ENCODE measurements at regions not wholly inside any gene's neighbourhood (a gene's known extent, or its start where the extent isn't known, plus 50 kb on each side); places are given as distances from the start of the nearest gene placed in this dataset.

GRCh38 chr4:160592258-160592657 is 1489.4 kb downstream of the RAPGEF2 start:
- TF ChIP-seq, protein P1, sequence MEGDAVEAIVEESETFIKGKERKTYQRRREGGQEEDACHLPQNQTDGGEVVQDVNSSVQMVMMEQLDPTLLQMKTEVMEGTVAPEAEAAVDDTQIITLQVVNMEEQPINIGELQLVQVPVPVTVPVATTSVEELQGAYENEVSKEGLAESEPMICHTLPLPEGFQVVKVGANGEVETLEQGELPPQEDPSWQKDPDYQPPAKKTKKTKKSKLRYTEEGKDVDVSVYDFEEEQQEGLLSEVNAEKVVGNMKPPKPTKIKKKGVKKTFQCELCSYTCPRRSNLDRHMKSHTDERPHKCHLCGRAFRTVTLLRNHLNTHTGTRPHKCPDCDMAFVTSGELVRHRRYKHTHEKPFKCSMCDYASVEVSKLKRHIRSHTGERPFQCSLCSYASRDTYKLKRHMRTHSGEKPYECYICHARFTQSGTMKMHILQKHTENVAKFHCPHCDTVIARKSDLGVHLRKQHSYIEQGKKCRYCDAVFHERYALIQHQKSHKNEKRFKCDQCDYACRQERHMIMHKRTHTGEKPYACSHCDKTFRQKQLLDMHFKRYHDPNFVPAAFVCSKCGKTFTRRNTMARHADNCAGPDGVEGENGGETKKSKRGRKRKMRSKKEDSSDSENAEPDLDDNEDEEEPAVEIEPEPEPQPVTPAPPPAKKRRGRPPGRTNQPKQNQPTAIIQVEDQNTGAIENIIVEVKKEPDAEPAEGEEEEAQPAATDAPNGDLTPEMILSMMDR (IDR thresholded peaks at IDR 0.05), result no peak

GRCh38 chr4:160595646-160596045 is 1492.8 kb downstream of the RAPGEF2 start:
- TF ChIP-seq, protein P1 (IDR thresholded peaks at IDR 0.05), result no peak

GRCh38 chr4:160604541-160604940 is 1501.7 kb downstream of the RAPGEF2 start:
- TF ChIP-seq, protein P1 (IDR thresholded peaks at IDR 0.05), result no peak

GRCh38 chr4:160611181-160611580 is 1508.3 kb downstream of the RAPGEF2 start:
- TF ChIP-seq, protein P1 (IDR thresholded peaks at IDR 0.05), result no peak

GRCh38 chr4:160631044-160631443 is 1528.2 kb downstream of the RAPGEF2 start:
- TF ChIP-seq, protein P1 (IDR thresholded peaks at IDR 0.05), result no peak

DNA sequence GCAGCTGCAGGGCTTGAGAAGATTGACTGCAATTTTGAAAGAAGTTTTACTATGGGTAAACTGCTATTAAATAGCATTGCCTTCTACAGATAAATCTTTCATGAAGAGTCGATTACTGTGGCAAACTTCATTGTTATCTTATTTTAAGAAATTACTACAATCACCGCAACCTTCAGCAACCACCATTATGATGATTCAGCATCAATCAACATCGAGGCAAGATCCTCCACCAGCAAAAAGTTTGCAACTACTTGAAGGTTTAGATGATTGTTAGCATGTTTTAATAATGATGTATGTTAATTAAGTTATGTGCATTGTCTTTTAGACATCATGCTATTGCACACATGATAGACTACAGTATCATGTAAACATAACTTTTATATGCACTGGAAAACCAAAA is 1511.0 kb downstream of the FSTL5 start:
- TF ChIP-seq, protein P1 (IDR thresholded peaks at IDR 0.05), result no peak

GRCh38 chr4:160675550-160675949 is 1488.2 kb downstream of the FSTL5 start:
- TF ChIP-seq, protein P1 (IDR thresholded peaks at IDR 0.05), result no peak

GRCh38 chr4:160685729-160686128 is 1478.1 kb downstream of the FSTL5 start:
- TF ChIP-seq, protein P1 (IDR thresholded peaks at IDR 0.05), result no peak
